GM21723 (cell line): ENCODE measurements at regions not wholly inside any gene's neighbourhood (a gene's known extent, or its start where the extent isn't known, plus 50 kb on each side); places are given as distances from the start of the nearest gene placed in this dataset.

Experiments used
- ATAC-seq: cut with Tn5 transposase; IDR thresholded peaks from one replicate; pipeline ENCODE4 v1.9.1; 2021; ENCODE audit warnings: mild to moderate bottlenecking, moderate library complexity; ENCODE audit not compliant: unreplicated experiment

DNA sequence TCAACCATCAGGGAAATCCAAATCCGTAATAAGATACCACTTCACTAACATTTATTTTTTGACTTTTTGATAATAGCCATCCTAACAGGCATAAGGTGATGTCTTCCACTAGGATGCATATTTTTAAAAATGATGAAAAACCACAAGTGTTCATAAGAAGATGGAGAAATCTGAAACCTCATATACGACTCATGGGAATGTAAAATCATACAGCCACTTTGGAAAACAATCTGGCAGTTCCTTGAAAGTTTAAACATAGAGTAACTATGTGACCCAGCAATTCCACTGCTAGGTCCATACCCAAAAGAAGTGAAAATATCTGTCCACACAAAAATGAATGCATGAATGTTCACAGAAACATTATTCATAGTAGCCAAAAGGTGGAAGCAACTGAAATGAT lies 431.0 kb downstream of the ENC1 start:
- ATAC-seq: no peak

DNA sequence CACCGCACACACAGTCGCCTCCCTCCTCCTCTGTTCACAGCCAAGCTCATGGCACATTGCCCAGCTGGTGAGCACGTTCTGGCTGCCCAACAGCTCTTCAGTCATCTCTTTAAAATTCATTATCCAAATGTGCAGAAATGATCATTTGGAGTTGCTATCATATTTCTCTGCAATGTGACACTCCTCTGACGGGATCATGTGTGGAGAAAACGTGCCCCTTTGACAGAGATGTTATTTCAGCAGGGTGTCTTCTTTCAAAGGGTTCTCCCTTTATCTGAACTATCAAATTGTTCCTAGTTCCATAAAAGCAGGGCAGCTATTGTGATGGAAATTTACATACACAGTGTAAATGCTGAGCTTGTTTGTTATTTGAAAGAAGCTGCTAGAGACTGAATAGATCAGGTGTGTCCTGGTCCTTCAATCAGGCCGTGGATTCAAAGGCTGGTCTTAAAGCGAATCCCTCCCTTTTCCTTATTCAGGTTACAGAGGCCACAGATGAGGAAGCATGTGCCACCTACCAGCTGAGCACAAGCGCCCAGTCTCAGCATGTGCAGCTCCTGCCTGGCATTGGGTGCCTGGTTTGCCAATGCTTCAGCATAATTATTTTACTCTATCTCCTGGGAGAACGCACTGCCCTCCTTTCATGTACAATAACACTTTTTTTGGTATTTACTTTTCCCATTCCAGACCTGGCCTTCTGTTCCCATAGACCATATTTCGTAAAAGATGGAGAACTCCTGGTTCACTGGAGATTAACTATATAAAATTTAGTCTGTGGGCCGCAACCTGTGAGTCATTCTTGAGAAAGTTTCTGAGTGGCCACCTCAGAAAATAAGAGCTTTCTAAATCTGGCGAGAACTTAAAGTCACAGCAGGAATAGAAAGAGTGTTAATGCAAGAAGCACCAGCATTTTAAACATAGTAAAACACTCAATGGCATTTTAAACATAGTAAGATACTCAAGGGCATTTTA lies 433.7 kb downstream of the ENC1 start:
- no peak for ATAC-seq

DNA sequence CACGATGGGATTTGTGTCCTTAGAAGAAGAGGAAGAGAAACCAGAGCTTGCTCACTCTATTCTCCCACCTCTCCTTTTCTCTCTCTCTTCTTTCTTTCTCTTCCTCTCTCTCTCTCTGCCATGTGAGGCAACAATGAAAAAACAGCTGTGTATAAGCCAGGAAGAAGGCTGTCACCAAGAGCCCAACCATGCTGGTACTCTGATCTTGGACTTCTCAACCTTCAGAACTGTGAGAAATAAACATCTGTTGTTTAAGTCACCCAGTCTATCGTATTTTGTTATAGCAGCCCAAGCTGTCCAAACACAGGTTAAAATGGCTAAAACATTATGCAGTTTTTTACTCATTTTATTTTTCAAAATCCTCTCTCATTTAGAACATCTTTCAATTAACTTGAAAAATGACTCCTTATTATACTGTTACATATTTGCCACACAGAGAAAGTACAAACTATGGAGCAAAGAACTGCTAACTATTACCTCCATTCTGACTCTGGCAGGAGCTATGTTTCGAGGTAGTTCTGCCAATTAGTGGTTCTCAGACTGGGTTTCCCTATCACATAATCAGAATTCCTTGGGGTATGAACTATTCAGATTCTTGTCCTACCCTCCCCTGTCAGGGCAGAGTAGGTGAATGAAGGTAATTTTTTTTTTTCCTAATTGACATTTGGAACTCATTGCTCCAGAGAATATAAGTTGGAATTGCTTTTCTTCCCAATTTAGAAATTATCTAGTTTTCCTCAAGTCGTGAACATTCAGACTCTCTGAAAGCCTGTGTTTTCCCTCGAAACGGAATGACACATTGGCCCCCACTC lies 434.6 kb downstream of the ENC1 start:
- no peak for ATAC-seq

DNA sequence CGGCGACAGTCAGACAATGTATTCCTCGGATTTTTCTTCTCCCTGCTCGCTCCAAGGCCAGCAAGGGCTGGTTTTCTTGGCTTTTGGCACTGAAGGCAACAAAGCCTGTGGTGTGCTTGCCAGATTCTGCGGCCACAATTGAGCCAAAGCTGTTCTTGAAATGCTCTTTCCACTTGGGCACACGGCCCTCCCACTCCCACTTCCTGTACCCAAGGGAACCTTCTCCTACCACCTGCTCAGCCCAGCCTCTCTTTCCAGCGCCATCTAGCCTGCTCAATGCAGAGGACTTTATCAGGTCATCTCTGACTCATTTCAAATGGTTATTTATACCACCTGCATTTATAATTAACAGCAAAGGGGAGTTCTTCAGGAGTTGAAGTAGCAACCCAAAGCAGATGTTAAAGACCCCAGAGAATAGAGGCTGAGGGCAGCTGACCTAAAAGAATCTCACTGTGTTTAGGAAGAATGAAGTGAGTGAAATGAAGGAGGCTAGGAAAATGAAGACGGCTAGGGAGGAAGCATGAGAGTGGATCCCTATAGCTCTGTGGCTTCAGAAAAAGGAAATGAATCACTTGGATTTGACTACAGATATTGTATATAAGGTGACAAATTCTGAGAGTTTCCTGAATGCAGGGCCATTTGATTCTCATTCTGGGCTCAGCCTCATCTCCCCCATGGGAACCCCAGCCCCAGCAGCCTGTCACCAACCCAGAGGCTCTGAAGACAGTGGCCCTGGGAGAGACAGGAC lies 439.0 kb downstream of the ENC1 start:
- ATAC-seq: no peak

DNA sequence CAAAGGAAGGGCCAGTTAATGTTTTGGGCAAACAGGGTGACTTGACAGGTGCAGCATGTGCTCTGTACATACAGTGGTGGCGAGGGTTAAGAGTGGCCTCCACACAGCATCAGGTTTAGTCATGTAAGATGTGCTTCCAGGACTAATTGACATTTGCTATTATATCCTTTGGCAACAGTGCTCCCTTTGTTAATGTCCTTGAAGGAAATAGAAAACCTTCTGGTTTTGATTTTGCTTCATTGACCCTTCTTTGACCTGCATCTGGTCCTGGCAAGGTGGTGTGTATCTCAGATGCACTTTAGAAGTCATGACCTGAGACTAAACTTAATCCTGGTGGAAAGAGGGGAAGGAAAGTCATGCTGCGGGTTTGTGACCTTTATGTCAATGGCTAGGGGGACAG lies 440.0 kb downstream of the ENC1 start:
- ATAC-seq: no peak

DNA sequence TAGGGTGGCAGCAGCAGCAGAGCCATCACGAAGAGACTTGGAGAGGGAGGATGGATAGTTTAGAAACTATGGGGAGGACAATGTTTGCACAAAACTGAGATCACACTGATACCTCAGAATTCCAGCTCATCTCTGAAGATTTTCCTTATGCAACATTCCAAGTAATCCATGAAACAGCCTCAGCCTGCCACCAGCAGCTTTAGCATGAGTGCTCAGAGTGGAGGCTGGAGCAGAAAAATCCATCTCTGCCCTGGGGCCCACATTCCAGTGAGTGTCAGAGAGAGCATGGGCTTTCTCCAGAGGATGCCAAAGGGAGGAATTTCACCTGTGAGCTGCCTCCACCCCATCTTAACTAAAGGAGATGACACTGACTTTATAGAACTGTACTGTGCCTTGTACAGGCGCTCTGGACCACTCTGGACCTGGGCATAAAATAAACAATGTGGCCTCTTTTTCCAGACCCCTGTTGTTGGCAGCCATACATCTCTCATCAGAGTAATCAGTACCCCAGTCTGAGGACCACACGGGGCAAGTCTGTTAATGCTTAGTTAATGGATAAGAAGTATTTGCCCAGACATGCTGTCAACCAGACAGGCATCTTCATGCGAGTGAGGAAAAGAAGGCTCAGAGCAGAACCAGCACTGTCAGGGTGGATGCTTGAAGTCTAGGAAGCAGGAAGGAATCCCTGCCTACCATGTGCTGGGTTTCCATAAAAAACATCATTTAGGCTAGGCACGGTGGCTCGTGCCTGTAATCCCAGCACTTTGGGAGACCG lies 440.9 kb downstream of the ENC1 start:
- no peak for ATAC-seq

DNA sequence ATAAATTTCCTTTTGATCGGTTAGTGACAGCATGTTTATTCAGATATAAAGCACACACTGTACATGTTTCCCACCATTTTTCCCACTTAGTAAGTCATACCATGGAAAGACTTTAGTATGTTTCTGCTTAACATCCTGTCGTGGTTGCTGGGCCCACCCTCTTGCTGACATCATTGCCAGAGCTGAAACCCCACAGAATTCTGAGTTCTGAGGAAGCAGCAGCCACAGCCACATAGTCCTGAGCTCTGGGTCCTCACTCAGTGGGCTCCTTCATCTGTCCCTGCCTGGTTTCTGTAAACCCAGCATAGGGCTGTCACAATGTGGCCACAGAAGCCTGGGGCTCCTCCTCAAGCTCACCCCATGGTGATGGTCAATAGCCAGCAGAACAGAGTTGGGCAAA lies 441.5 kb downstream of the ENC1 start:
- no peak for ATAC-seq

DNA sequence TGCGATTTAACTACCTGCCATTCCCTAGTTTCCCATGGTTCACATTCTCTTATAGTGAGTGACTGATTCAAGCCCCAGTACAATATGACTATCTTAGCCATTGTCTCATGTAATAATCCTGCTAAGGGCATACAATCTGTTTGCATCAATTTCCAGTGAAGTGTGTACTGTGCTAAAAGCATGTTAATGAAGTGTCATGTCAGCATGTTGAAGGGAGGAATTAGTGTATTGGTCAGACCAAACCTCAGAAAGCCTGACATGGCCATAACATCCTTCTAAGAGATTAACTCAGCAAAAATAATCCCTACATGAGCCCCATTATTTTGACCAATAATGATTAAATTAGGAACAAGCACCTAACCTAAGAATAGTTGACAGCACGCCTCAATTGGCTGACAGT lies 442.4 kb downstream of the ENC1 start:
- ATAC-seq: no peak

DNA sequence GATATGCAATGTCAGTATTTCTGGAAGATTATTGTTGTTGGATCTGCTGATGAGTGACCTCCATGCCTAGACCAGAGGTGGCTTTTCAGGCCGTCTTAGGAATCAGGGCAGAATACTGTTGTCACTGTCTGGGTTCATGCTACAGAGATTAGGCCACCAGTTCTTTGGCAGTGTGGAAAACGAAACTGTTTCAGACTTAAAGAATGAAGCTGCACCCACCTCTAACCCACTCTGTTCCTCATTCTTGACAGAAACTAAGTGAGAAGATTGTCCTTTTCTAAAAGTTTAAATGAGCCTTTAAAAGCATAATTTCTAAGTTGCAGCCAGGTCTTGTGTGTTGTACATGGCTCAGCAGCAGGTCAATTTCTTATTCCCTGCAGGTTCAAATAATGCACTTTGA lies 444.3 kb downstream of the ENC1 start:
- ATAC-seq: peak; percentile 73

DNA sequence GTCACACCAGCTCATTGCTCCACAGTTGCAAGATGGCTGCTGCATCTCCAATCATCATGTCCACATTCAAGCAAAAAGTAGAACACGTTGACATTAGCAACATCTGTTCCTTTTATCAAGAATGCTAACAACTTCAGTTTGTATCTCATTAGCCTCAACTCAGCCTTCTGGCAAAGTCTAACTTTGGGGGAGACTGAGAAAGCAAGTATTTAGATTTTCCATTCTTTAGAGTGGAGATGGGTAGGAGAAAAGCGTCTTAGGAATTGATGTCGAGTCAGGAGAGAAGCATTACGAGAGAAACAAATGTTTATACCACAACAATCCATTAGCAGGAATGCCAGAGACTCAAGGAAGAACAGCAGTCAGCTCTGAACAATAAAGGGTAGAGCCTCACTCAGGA lies 446.3 kb downstream of the ENC1 start:
- no peak for ATAC-seq

DNA sequence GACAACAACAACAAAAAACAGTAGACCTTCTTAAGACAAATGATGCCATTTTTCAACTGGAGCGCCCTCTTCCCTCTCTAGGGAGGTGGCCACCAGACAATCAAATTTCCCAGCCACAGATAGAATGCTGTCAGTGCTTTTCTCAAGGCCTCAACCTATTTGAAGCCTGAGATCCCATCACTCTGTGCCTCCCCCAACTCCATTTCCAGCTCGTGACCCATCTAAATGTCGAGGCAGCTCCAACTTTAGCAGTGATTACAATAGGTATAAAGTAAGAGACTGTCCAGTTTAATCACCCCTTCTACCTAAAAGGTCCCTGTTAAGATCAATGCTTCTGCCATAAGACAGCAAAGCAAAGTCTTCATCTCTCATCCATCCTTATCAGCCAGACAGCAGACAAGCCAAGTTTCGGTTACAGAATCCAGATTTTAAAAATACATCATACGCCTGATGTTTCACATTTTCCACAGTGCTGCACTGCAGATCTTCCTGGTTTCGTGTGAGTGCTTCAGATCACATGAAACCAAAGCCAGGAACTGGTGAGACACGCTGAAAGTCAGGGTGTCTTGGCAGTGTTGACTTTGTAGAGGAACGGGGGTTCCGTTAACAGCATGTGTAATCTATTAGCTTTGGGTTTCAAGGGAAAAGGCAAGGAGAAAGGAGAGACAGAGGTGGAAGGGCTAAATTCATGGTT lies 447.8 kb downstream of the ENC1 start:
- no peak for ATAC-seq

DNA sequence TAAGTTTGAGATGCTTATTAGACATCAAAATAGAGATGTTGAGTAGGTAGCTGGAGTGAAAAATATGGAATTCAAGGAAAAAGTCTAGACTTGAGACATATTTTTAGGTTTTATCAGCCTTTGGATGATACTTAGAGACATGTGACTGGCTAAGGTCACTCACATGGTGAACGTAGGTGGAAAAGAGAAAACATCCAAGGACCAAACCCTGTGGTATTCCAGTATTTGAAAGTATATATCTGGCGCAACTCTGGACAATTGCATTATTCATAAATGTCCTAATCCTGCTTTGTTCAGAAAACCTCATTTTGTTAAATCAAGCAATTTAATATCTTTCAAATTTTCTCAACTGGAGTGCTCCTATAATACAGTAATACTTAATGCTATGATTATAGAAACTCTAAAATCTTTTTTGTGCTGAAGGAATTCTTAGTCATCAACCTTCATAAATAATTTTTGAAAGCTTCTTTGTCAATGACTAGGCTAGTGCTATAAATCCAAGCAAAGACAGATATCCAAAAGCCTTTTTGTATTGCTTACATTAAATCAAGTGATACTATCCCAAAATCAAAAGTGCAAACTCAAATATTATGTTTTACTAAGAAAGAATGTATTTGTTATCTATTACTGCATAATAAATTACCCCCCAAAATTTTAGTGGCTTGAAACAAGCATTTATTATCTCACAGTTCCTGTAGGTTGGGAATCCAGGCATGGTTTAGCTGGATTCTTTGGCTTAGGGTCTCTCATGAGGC lies 452.0 kb downstream of the ENC1 start:
- ATAC-seq: no peak

DNA sequence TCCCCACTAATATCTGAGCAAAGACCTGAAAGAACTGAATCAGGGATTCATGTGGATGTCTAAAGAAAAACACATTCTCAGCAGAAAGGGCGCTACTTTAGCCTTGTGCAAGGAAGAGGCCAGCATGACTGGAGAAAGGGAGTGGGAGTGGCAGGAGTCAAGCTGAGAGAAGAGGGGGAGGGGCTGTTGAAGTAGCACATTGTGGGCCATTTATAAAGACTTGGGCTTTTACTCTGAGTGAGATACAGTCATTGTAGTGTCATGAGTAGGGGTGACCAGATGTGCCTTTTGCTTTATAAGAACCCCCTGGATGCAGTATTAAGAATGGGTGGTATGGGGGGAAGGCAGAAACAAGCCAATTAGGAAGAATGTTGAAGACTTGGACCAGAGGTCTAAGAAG lies 452.8 kb downstream of the ENC1 start:
- no peak for ATAC-seq

DNA sequence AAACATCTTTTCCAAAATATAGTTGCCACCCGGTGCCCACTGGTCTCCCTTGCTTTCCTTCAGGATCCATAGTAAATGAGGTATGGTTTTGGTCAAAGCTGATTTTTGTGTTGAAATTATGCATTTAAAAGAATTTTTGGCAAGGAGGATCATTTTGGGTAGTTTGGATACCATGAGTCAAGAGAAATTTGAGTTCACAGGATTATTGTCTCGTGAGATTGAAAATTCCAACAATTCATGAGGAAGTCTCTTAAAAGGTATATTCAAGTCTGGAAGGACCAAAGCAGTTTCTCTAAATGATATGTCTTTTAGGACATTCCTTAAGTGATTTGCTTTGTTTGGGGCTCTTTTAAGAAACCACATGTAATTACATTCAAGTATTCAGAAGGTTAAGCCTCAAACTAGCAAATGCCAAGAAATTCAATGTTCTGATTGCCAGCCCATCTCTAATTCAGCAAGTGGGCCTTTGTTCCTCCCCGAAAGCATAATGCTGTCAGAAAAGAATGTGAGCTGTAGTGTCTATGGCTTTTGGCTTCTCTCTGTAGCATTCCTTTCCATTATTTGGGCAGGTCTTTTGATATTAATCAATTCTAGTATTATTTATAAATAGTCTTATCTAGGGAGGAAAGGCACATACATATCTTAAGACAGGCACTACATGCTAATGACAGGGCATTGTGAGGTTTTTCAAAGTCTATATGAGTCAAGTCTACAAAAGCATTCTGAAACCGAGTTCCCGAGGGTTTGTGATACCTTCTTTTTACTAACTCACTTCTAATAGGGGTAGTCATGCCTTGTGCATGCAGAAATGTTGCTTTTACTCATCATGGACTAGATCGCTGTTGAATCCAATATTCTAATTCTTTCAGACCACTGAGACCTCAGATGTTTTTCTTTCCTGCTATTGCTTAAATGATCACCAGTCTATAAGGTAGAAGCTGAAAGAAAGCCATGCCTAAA lies 453.9 kb downstream of the ENC1 start:
- no peak for ATAC-seq

DNA sequence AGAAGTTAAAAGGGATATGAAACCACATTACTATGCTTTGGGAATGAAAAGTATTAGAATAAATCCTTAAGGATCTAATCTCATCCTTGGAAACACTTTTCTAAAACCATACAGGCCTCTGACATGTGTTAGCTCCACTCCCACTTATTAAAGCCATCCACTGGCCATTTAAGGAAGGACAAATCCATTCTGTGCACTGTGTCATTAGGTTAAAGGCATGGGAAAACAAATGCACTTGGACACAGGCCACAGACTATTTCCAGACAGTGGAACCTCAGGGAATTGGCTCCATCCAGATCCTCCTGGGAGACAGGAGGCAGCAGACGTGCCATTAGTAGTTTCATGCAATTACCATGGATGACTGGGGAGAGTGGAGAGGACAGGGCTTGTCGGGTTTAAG lies 454.9 kb downstream of the ENC1 start:
- ATAC-seq: no peak

DNA sequence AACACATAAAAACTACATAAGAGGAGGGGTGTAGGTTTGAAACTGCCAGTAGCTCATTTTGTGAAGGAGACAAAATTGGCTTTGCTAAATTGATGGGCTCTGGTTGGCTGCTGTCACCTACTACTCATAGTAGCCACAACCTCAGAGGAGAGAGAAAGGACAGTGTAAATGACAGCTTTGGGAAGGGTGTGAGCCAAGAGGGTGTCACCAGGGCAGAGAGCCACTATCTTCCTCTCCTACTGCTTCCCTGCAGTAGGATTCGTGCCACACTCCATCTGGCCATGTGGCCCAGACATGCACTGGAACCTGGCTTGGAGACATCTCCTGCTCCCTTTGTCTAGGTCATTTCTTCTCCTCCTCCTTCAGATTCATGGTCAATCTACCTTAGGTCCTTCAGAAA lies 455.9 kb downstream of the ENC1 start:
- no peak for ATAC-seq

DNA sequence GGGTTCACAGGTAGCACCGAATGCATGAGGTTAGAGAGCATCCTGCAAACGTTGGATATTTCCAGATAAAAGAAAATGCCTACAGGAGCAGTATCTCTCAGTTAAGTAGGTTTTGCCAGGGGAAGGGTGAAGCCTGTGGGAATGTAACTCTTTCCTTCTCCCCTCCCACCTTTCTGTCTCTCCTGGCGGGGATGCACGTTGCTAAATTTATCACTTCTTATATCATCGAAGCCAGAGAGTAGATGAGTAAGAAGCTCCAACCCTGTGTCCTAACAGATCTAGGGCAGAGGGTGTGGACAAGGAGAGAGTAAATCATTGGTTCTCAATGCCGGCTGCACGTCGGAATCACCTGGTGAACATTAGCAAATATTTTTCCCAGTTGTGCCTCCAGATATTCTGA lies 457.5 kb downstream of the ENC1 start:
- ATAC-seq: no peak

DNA sequence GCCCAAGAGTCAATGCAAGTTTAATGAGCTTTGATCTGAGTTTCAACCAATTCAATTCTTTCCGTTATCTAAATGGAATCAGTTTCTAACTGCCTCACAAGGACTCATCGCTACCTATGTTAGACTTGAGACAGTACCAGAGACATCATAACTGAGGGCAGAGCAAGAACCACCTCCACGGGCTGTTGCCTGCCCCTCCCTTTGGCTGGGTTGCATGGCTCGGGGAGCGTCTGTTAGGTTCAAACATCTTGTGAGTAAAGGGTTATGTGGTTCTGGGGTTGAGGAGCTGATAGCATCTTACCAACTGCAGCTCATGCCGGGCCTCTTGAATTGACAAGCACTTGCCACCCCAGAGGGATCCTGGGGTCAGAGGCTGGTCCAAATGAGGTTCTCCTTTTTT lies 457.9 kb downstream of the ENC1 start:
- ATAC-seq: no peak
